ENCODE measurements at regions not wholly inside any gene's neighbourhood (a gene's known extent, or its start where the extent isn't known, plus 50 kb on each side); places are given as distances from the start of the nearest gene placed in this dataset.

DNA sequence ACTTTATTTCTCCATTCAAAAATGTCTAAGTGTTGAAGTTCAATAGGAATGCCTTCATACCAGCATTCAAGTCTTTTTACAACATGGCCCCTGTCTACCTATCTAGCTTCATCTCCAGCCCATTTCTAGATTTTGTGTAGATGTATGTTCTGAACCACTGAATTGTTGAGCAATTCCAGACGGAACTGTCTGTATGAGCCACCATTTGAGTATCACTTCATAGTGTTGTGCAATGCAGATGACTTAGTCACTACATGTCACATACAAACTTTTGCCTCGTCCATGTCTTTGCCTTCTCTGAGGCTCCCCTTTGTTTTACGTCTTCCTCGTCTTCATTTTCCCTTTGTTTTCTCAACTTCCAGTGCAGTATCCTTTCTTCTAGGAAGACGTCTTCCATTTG, 118.1 kb downstream of the INHBA start:
- no peak for DNase-seq (ENCODE audit: low read depth)
- no peak for TF ChIP-seq CTCF (IDR thresholded peaks at IDR 0.05; ENCODE audit: control insufficient read depth, insufficient read depth, low read depth, low read length, missing control alignments)
- H3K4me3 ChIP-seq (ENCODE audit: control insufficient read depth, low read depth, low read length): no peak overlapping the region

DNA sequence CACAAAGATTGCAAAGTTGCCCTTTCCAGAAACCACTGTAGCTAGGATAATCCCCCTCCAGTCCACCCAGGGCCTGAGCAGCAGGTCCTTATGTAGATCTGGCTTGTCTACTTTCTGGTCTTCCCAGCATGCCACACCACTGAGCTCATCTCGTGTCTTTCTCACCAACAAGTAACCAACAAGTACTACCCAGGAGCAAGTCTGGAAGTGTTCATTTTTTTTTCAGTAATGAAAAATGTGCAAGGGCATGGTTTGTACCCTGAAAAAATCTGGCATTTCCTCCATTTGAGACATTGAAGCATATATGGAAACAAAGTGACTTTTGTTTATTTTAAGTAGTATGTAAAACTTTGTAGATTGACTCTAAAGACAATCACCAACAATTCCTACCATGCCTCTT, 120.8 kb downstream of the INHBA start:
- TF ChIP-seq CTCF (IDR thresholded peaks at IDR 0.05; ENCODE audit: control insufficient read depth, insufficient read depth, low read depth, low read length, missing control alignments): no peak
- DNase-seq (ENCODE audit: low read depth): no peak
- H3K4me3 ChIP-seq (ENCODE audit: control insufficient read depth, low read depth, low read length): no peak overlapping the region

DNA sequence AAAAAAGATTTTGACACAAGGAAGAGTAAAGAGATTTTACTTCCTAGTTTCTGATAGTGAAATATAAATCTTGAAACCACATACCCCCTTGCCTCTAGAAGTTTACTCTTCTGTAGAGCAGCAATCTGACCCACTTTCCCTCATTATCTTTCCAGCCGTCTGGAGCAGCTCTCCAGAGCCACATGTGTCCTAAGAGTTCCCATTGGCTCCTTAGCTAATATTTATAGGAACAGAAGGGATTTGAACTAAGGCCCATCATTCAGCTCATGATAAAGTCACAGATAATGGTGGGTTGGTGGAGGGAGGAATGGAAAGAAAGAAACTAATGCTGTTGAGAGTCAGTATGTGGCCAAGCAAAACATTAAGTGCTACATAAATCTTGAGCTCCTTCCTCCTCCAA, 121.8 kb downstream of the INHBA start:
- TF ChIP-seq CTCF (IDR thresholded peaks at IDR 0.05; ENCODE audit: control insufficient read depth, insufficient read depth, low read depth, low read length, missing control alignments): no peak
- no peak for DNase-seq (ENCODE audit: low read depth)
- H3K4me3 ChIP-seq (ENCODE audit: control insufficient read depth, low read depth, low read length): no peak overlapping the region

GRCh38 chr7:41579961-41580935, 122.6 kb downstream of the INHBA start:
- TF ChIP-seq CTCF (IDR thresholded peaks at IDR 0.05; ENCODE audit: control insufficient read depth, insufficient read depth, low read depth, low read length, missing control alignments): no peak
- DNase-seq (ENCODE audit: low read depth): peak; percentile 97
- no peak overlapping the region for H3K4me3 ChIP-seq (ENCODE audit: control insufficient read depth, low read depth, low read length)

- H3K4me3 ChIP-seq (ENCODE audit: control insufficient read depth, low read depth, low read length): no peak overlapping the region
- no peak for DNase-seq (ENCODE audit: low read depth)
- no peak for TF ChIP-seq CTCF (IDR thresholded peaks at IDR 0.05; ENCODE audit: control insufficient read depth, insufficient read depth, low read depth, low read length, missing control alignments)
Measured at GRCh38 chr7:41578700-41579099, 124.2 kb downstream of the INHBA start.

- TF ChIP-seq CTCF (IDR thresholded peaks at IDR 0.05; ENCODE audit: control insufficient read depth, insufficient read depth, low read depth, low read length, missing control alignments): no peak
- no peak overlapping the region for H3K4me3 ChIP-seq (ENCODE audit: control insufficient read depth, low read depth, low read length)
- no peak for DNase-seq (ENCODE audit: low read depth)
Measured at GRCh38 chr7:41576166-41576565, 126.7 kb downstream of the INHBA start.

All from AG09309 (cell line).